ENCODE measurements at regions not wholly inside any gene's neighbourhood (a gene's known extent, or its start where the extent isn't known, plus 50 kb on each side); places are given as distances from the start of the nearest gene placed in this dataset.

- TF ChIP-seq TAF1 (conservative IDR thresholded peaks at IDR 0.05) (no peak), CTCF (IDR thresholded peaks at IDR 0.05; ENCODE audit: low read depth, low read length, missing input control) (no peak), REST (IDR thresholded peaks at IDR 0.05) (no peak), RAD21 (IDR thresholded peaks at IDR 0.05) (no peak), YY1 (IDR thresholded peaks at IDR 0.05) (no peak), ATF3 (IDR thresholded peaks at IDR 0.05) (no peak)
Observed at GRCh38 chrX:8083286-8083685, 87.8 kb downstream of the VCX2 start.

Data from liver (tissue), 3 donors.